CD4-positive, CD25-positive, alpha-beta regulatory T cell (primary cell): ENCODE measurements at regions not wholly inside any gene's neighbourhood (a gene's known extent, or its start where the extent isn't known, plus 50 kb on each side); places are given as distances from the start of the nearest gene placed in this dataset.

Source experiments
- ATAC-seq, 2 donors: fragments of 150-1000 bp; cut with Tn5 transposase; one replicate each; pipeline ENCODE4 v1.10.0; 2021; ENCODE audit warnings: low read depth in 2 of 2, moderate number of reproducible peaks in 2 of 2, moderate library complexity in 1 of 2
- DNase-seq, 3 donors: peaks; one replicate each; pipeline versions ENCODE4 v3.0.0 to v3.0.0-alpha.2; 2012 to 2022; ENCODE audit warnings: mixed read lengths in 1 of 3
- H3K27ac ChIP-seq: one replicate; pipeline ENCODE4 v1.7.0; 2013; ENCODE audit warnings: mild to moderate bottlenecking, low read length; ENCODE audit not compliant: insufficient read depth, poor library complexity, severe bottlenecking
- H3K27me3 ChIP-seq: one replicate; pipeline ENCODE4 v1.7.0; 2013; ENCODE audit warnings: low read length; ENCODE audit not compliant: control insufficient read depth, insufficient read depth
- H3K36me3 ChIP-seq: one replicate; pipeline ENCODE4 v1.7.0; 2013; ENCODE audit warnings: mild to moderate bottlenecking, low read length, moderate library complexity; ENCODE audit not compliant: control insufficient read depth, insufficient read depth
- H3K4me1 ChIP-seq: 2 replicates; pipeline ENCODE4 v1.7.0; 2013; ENCODE audit warnings: mild to moderate bottlenecking, low read length; ENCODE audit not compliant: insufficient read depth, control insufficient read depth, poor library complexity, severe bottlenecking
- H3K4me3 ChIP-seq: one replicate; pipeline ENCODE4 v1.7.0; 2013; ENCODE audit warnings: low read depth, mild to moderate bottlenecking, low read length, moderate library complexity
- H3K9me3 ChIP-seq, 2 experiments: 1 replicate in 1 of 2; 2 replicates in 1 of 2; pipeline ENCODE4 v1.7.0; 2013; ENCODE audit warnings: low read length in 2 of 2, mild to moderate bottlenecking in 1 of 2, moderate library complexity in 1 of 2; ENCODE audit not compliant: control insufficient read depth in 2 of 2
- H3K27ac Mint-ChIP-seq, 3 donors: one replicate each; pipeline ENCODE4 v1.8.0; 2020 to 2022; ENCODE audit warnings: mild to moderate bottlenecking in 3 of 3, mixed read lengths in 3 of 3, moderate library complexity in 2 of 3
- H3K27me3 Mint-ChIP-seq: one replicate; pipeline ENCODE4 v1.8.0; 2022; ENCODE audit warnings: mild to moderate bottlenecking, mixed read lengths
- H3K36me3 Mint-ChIP-seq: one replicate; pipeline ENCODE4 v1.8.0; 2020; ENCODE audit warnings: mixed read lengths
- H3K4me1 Mint-ChIP-seq, 4 donors: one replicate each; pipeline ENCODE4 v1.8.0; 2020 to 2022; ENCODE audit warnings: mixed read lengths in 4 of 4, mild to moderate bottlenecking in 1 of 4
- H3K4me3 Mint-ChIP-seq, 4 donors: one replicate each; pipeline ENCODE4 v1.8.0; 2020 to 2022; ENCODE audit warnings: mild to moderate bottlenecking in 4 of 4, mixed read lengths in 4 of 4, moderate library complexity in 3 of 4
- H3K9me3 Mint-ChIP-seq, 7 donors: one replicate each; pipeline ENCODE4 v1.8.0; 2020 to 2022; ENCODE audit warnings: mixed read lengths in 7 of 7, mild to moderate bottlenecking in 3 of 7, moderate library complexity in 2 of 7

GRCh38 chr16:8436931-8437330 lies 153.4 kb downstream of the TMEM114 start:
- no peaks in the 10 kb centered on the region for H3K36me3 ChIP-seq
- H3K9me3 Mint-ChIP-seq, result peaks cover 0 to 6% (median 2%) of the 10 kb centered on the region in 7 donors
- ATAC-seq (no peak), DNase-seq (no peak)
- no peak overlapping the region for H3K4me3 ChIP-seq
- H3K4me1 ChIP-seq, result no peaks in the 10 kb centered on the region
- H3K27me3 Mint-ChIP-seq, result no peaks in the 10 kb centered on the region
- H3K36me3 Mint-ChIP-seq, result no peaks in the 10 kb centered on the region
- no peak overlapping the region for H3K27ac ChIP-seq
- H3K27ac Mint-ChIP-seq, result no peak overlapping the region
- H3K4me1 Mint-ChIP-seq, result no peaks in the 10 kb centered on the region
- no peaks in the 10 kb centered on the region for H3K9me3 ChIP-seq
- no peak overlapping the region for H3K4me3 Mint-ChIP-seq
- H3K27me3 ChIP-seq, result no peaks in the 10 kb centered on the region

DNA sequence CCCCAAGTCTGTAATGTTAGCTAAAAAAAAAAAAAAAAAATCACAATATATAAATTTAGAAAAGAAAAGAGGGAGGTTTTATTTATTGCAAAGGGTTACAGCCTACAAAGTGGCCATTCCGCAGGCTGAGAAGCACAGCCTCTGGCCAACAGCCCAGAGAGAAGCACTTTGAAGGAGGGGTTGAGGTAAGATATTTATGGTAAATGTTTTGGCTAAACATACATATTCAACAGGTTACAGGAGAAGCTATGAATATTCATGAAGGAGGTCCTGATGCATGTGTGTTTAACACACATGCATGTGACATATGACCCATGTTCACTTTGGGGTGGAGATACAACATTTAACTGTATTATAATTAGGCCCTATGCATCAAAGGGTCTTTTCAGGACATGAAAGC lies 158.5 kb downstream of the TMEM114 start:
- no peaks in the 10 kb centered on the region for H3K4me1 ChIP-seq
- Mint-ChIP-seq H3K4me1 (no peaks in the 10 kb centered on the region), H3K27me3 (no peaks in the 10 kb centered on the region), H3K27ac (no peak overlapping the region), H3K36me3 (no peaks in the 10 kb centered on the region), H3K4me3 (no peak overlapping the region), H3K9me3 (peaks cover 0 to 6% (median 3%) of the 10 kb centered on the region in 7 donors)
- ATAC-seq, result no peak
- H3K36me3 ChIP-seq, result no peaks in the 10 kb centered on the region
- H3K9me3 ChIP-seq, result no peaks in the 10 kb centered on the region
- H3K27me3 ChIP-seq, result no peaks in the 10 kb centered on the region
- no peak for DNase-seq
- H3K4me3 ChIP-seq, result no peak overlapping the region
- no peak overlapping the region for H3K27ac ChIP-seq

DNA sequence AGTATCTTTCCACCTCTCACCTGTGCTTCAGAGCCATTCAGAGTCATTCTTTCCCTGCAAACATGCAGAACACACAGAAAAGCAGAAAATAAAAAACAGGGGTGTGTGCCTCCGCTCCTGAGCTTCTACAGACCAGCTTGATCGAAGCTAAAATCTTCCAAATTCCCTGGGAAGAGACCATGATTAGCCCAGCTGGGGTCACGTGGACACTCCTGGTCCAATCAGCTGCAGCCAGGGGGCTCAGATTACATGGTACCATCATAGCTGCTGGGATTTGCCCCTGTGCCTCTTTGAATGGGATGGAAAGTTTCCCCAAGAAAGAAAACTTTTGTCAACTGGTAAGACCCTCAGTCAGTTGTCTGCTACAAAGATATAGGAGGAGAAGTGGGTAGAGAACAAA lies 159.9 kb downstream of the TMEM114 start:
- DNase-seq, result no peak
- H3K27me3 Mint-ChIP-seq, result no peaks in the 10 kb centered on the region
- Histone ChIP-seq H3K4me1 (no peaks in the 10 kb centered on the region), H3K27me3 (no peaks in the 10 kb centered on the region), H3K36me3 (no peaks in the 10 kb centered on the region), H3K9me3 (no peaks in the 10 kb centered on the region), H3K4me3 (no peak overlapping the region), H3K27ac (no peak overlapping the region)
- H3K4me3 Mint-ChIP-seq, result no peak overlapping the region
- H3K36me3 Mint-ChIP-seq, result no peaks in the 10 kb centered on the region
- H3K4me1 Mint-ChIP-seq, result no peaks in the 10 kb centered on the region
- peaks cover 0 to 6% (median 4%) of the 10 kb centered on the region in 7 donors for H3K9me3 Mint-ChIP-seq
- ATAC-seq, result no peak
- no peak overlapping the region for H3K27ac Mint-ChIP-seq

GRCh38 chr16:8426569-8426968 lies 163.7 kb downstream of the TMEM114 start:
- Histone ChIP-seq H3K4me3 (no peak overlapping the region), H3K9me3 (no peaks in the 10 kb centered on the region), H3K4me1 (no peaks in the 10 kb centered on the region), H3K36me3 (no peaks in the 10 kb centered on the region), H3K27ac (no peak overlapping the region), H3K27me3 (no peaks in the 10 kb centered on the region)
- no peaks in the 10 kb centered on the region for H3K27me3 Mint-ChIP-seq
- no peak for ATAC-seq
- peaks cover 0 to 6% (median 4%) of the 10 kb centered on the region in 7 donors for H3K9me3 Mint-ChIP-seq
- H3K36me3 Mint-ChIP-seq, result no peaks in the 10 kb centered on the region
- no peak for DNase-seq
- H3K27ac Mint-ChIP-seq, result no peak overlapping the region
- H3K4me1 Mint-ChIP-seq, result no peaks in the 10 kb centered on the region
- H3K4me3 Mint-ChIP-seq, result no peak overlapping the region

DNA sequence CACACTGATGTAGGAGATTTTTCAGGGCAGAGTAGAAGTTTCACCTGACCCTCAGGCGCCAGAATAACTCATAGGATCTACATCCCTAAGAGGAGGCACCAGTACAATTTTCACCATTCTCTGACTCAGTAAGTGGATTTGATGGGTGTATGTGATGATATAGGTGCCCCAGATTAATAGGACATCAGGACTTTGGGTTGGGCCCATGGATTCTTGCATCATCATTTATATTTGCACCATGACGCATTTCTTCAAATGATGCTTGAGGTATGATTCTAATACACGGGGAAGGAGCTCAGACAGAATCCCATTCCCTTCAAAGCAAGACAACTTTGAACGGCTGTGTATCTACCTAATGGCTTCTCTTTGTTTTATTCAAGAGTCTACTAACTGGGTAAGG lies 173.2 kb downstream of the TMEM114 start:
- H3K27ac Mint-ChIP-seq, result no peak overlapping the region
- no peaks in the 10 kb centered on the region for H3K36me3 Mint-ChIP-seq
- ATAC-seq (no peak), DNase-seq (no peak)
- H3K4me1 ChIP-seq, result no peaks in the 10 kb centered on the region
- peaks cover under 1 to 10% (median 2%) of the 10 kb centered on the region in 7 donors for H3K9me3 Mint-ChIP-seq
- no peaks in the 10 kb centered on the region for H3K27me3 Mint-ChIP-seq
- H3K27me3 ChIP-seq, result no peaks in the 10 kb centered on the region
- no peak overlapping the region for H3K4me3 Mint-ChIP-seq
- H3K36me3 ChIP-seq, result no peaks in the 10 kb centered on the region
- no peak overlapping the region for H3K4me3 ChIP-seq
- H3K4me1 Mint-ChIP-seq, result no peaks in the 10 kb centered on the region
- no peak overlapping the region for H3K27ac ChIP-seq
- no peaks in the 10 kb centered on the region for H3K9me3 ChIP-seq

GRCh38 chr16:8408855-8409567 lies 181.3 kb downstream of the TMEM114 start:
- Histone ChIP-seq H3K9me3 (no peaks in the 10 kb centered on the region), H3K4me3 (no peak overlapping the region), H3K36me3 (no peaks in the 10 kb centered on the region), H3K27me3 (no peaks in the 10 kb centered on the region), H3K27ac (no peak overlapping the region), H3K4me1 (no peaks in the 10 kb centered on the region)
- no peak for DNase-seq
- no peak overlapping the region for H3K4me3 Mint-ChIP-seq
- ATAC-seq, result no peak
- peaks cover 2 to 12% (median 4%) of the 10 kb centered on the region in 7 donors for H3K9me3 Mint-ChIP-seq
- H3K4me1 Mint-ChIP-seq, result no peaks in the 10 kb centered on the region
- H3K27ac Mint-ChIP-seq, result no peak overlapping the region
- no peaks in the 10 kb centered on the region for H3K36me3 Mint-ChIP-seq
- no peaks in the 10 kb centered on the region for H3K27me3 Mint-ChIP-seq

- Mint-ChIP-seq H3K27me3 (no peaks in the 10 kb centered on the region), H3K4me3 (no peak overlapping the region), H3K36me3 (no peaks in the 10 kb centered on the region), H3K9me3 (peaks cover 0 to 12% (median 4%) of the 10 kb centered on the region in 7 donors), H3K27ac (no peak overlapping the region), H3K4me1 (no peaks in the 10 kb centered on the region)
- Histone ChIP-seq H3K9me3 (no peaks in the 10 kb centered on the region), H3K4me3 (no peak overlapping the region), H3K36me3 (no peaks in the 10 kb centered on the region), H3K27ac (no peak overlapping the region), H3K4me1 (no peaks in the 10 kb centered on the region), H3K27me3 (no peaks in the 10 kb centered on the region)
- ATAC-seq (no peak), DNase-seq (no peak)
Observed at GRCh38 chr16:8407351-8407750, 183.0 kb downstream of the TMEM114 start.

DNA sequence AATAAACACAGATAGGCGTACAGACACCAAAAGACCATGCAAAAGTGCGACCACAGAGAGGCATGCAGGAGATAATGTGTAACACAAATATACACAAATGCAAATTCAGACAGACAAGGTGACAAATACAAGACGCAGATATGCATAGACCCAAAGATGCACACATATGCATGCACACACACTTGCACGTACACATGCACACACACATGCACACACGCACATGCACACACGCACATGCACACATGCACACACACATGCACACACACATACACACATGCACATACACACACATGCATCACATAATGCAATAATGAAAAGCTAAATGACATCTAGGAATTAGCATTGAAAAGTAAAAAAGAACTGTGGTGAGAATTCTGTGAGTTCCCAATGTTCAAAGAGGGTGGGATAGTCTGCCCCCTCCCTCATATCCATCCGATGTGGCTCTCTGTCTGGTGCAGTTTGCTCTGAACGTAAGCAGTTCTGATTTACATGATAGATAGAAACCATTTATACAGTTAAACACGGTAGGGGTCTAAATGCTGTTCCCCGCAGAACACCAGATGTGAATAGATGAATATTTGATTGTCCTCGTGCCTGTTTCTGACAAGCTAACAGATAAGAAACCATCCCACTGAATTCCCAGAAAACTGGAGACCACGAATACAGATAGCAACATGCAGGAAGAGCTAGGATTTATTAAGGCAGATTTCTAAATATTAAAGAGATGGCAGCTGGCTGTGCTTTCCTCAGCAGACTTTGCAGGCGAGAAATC lies 186.1 kb downstream of the TMEM114 start:
- Mint-ChIP-seq H3K9me3 (peaks cover 0 to 11% (median 4%) of the 10 kb centered on the region in 7 donors), H3K27me3 (no peaks in the 10 kb centered on the region), H3K36me3 (no peaks in the 10 kb centered on the region), H3K4me1 (no peaks in the 10 kb centered on the region), H3K27ac (no peak overlapping the region), H3K4me3 (no peak overlapping the region)
- H3K4me1 ChIP-seq, result no peaks in the 10 kb centered on the region
- no peak for DNase-seq
- no peak overlapping the region for H3K27ac ChIP-seq
- H3K4me3 ChIP-seq, result no peak overlapping the region
- no peaks in the 10 kb centered on the region for H3K36me3 ChIP-seq
- no peaks in the 10 kb centered on the region for H3K9me3 ChIP-seq
- no peak for ATAC-seq
- no peaks in the 10 kb centered on the region for H3K27me3 ChIP-seq
